ENCODE measurements at regions not wholly inside any gene's neighbourhood (a gene's known extent, or its start where the extent isn't known, plus 50 kb on each side); places are given as distances from the start of the nearest gene placed in this dataset.
"Not testable (repeated sequence)": the region's sequence is repeated elsewhere in the genome, so short reads cannot be mapped to it uniquely, and the experiment has no call there.

DNA sequence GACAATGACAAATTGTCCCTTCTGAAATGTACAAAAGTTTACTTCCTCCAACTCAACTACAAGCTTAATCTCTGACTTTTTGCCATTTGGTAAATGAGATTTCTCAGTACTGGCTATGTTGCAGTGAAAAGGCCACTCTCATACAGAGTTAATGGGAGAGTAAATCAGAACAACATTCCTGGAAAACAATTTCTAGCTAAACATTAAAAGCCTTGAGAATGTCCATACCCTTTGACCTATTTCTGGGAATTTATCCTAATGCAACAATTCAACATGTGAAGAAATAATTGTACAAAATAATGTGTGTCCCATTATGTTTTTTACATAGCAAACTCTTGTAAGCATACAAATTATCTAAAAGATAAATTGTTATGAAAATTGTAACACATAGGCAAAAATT is 56.3 kb upstream of the SPEF2 start:
- TF ChIP-seq SPI1 (IDR thresholded peaks at IDR 0.05; ENCODE audit: low read depth, low read length) (no peak), POLR2AphosphoS5 (IDR thresholded peaks at IDR 0.05; ENCODE audit: low read depth, low read length) (no peak), POLR2A (IDR thresholded peaks at IDR 0.05; ENCODE audit: low read depth, low read length) (no peak), TAF1 (IDR thresholded peaks at IDR 0.05; ENCODE audit: low read depth, low read length) (no peak), POU2F2 (IDR thresholded peaks at IDR 0.05; ENCODE audit: low read depth, low read length) (no peak), PAX5 (IDR thresholded peaks at IDR 0.05; ENCODE audit: insufficient read depth, low read length, severe bottlenecking) (no peak)
- DNase-seq (ENCODE audit: insufficient read length, low spot score), result no peak
- FAIRE-seq, result no peak

DNA sequence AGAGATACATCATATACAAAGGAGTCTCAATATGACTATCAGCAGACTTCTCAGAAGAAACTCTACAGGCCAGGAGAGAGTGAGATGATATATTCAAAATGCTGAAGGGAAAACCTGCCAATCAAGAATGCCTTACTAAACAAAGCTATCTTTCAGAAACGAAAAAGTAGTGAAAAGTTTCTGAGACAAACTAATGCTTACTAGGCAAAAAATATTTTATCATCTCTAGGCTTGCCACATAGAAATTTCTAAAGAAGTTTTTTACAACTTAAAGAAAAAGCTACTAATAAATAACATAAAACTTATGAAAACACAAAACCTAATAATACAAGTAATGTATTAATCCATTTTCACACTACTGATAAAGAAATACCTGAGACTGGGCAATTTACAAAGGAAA is 59.9 kb upstream of the SPEF2 start:
- no peak for TF ChIP-seq POLR2AphosphoS5 (IDR thresholded peaks at IDR 0.05; ENCODE audit: low read depth, low read length)
- TF ChIP-seq SPI1 (IDR thresholded peaks at IDR 0.05; ENCODE audit: low read depth, low read length), result no peak
- no peak for TF ChIP-seq TAF1 (IDR thresholded peaks at IDR 0.05; ENCODE audit: low read depth, low read length)
- TF ChIP-seq POU2F2 (IDR thresholded peaks at IDR 0.05; ENCODE audit: low read depth, low read length), result no peak
- TF ChIP-seq POLR2A (IDR thresholded peaks at IDR 0.05; ENCODE audit: low read depth, low read length), result no peak
- no peak for TF ChIP-seq PAX5 (IDR thresholded peaks at IDR 0.05; ENCODE audit: insufficient read depth, low read length, severe bottlenecking)
- DNase-seq (ENCODE audit: insufficient read length, low spot score) (no peak), FAIRE-seq (no peak)

GRCh38 chr5:35557199-35557598 is 60.5 kb upstream of the SPEF2 start:
- DNase-seq (ENCODE audit: insufficient read length, low spot score) (no peak), FAIRE-seq (no peak)
- TF ChIP-seq PAX5 (IDR thresholded peaks at IDR 0.05; ENCODE audit: insufficient read depth, low read length, severe bottlenecking) (no peak), TAF1 (IDR thresholded peaks at IDR 0.05; ENCODE audit: low read depth, low read length) (no peak), POLR2AphosphoS5 (IDR thresholded peaks at IDR 0.05; ENCODE audit: low read depth, low read length) (no peak), POU2F2 (IDR thresholded peaks at IDR 0.05; ENCODE audit: low read depth, low read length) (no peak), POLR2A (IDR thresholded peaks at IDR 0.05; ENCODE audit: low read depth, low read length) (no peak), SPI1 (IDR thresholded peaks at IDR 0.05; ENCODE audit: low read depth, low read length) (no peak)

GRCh38 chr5:35554016-35554415 is 63.6 kb upstream of the SPEF2 start:
- TF ChIP-seq POLR2A (IDR thresholded peaks at IDR 0.05; ENCODE audit: low read depth, low read length) (no peak), SPI1 (IDR thresholded peaks at IDR 0.05; ENCODE audit: low read depth, low read length) (no peak), POLR2AphosphoS5 (IDR thresholded peaks at IDR 0.05; ENCODE audit: low read depth, low read length) (no peak), POU2F2 (IDR thresholded peaks at IDR 0.05; ENCODE audit: low read depth, low read length) (no peak), PAX5 (IDR thresholded peaks at IDR 0.05; ENCODE audit: insufficient read depth, low read length, severe bottlenecking) (no peak), TAF1 (IDR thresholded peaks at IDR 0.05; ENCODE audit: low read depth, low read length) (no peak)
- FAIRE-seq (no peak), DNase-seq (ENCODE audit: insufficient read length, low spot score) (no peak)

- DNase-seq (ENCODE audit: insufficient read length, low spot score), result no peak
- FAIRE-seq, result no peak
- TF ChIP-seq POLR2A (IDR thresholded peaks at IDR 0.05; ENCODE audit: low read depth, low read length) (no peak), PAX5 (IDR thresholded peaks at IDR 0.05; ENCODE audit: insufficient read depth, low read length, severe bottlenecking) (no peak), POU2F2 (IDR thresholded peaks at IDR 0.05; ENCODE audit: low read depth, low read length) (no peak), POLR2AphosphoS5 (IDR thresholded peaks at IDR 0.05; ENCODE audit: low read depth, low read length) (no peak), TAF1 (IDR thresholded peaks at IDR 0.05; ENCODE audit: low read depth, low read length) (no peak), SPI1 (IDR thresholded peaks at IDR 0.05; ENCODE audit: low read depth, low read length) (no peak)
These were observed 72.5 kb upstream of the SPEF2 start for GRCh38 chr5:35545190-35545589.

- DNase-seq (ENCODE audit: insufficient read length, low spot score) (no peak), FAIRE-seq (no peak)
- TF ChIP-seq POU2F2 (IDR thresholded peaks at IDR 0.05; ENCODE audit: low read depth, low read length), result no peak
- no peak for TF ChIP-seq TAF1 (IDR thresholded peaks at IDR 0.05; ENCODE audit: low read depth, low read length)
- TF ChIP-seq PAX5 (IDR thresholded peaks at IDR 0.05; ENCODE audit: insufficient read depth, low read length, severe bottlenecking), result no peak
These were observed 74.3 kb upstream of the SPEF2 start for GRCh38 chr5:35543408-35543807.

GRCh38 chr5:35540002-35540401 is 77.7 kb upstream of the SPEF2 start:
- no peak for DNase-seq (ENCODE audit: insufficient read length, low spot score)
- no peak for FAIRE-seq
- no peak for TF ChIP-seq TAF1 (IDR thresholded peaks at IDR 0.05; ENCODE audit: low read depth, low read length)
- no peak for TF ChIP-seq POLR2A (IDR thresholded peaks at IDR 0.05; ENCODE audit: low read depth, low read length)
- TF ChIP-seq POU2F2 (IDR thresholded peaks at IDR 0.05; ENCODE audit: low read depth, low read length), result no peak
- TF ChIP-seq PAX5 (IDR thresholded peaks at IDR 0.05; ENCODE audit: insufficient read depth, low read length, severe bottlenecking), result no peak
- no peak for TF ChIP-seq POLR2AphosphoS5 (IDR thresholded peaks at IDR 0.05; ENCODE audit: low read depth, low read length)
- TF ChIP-seq SPI1 (IDR thresholded peaks at IDR 0.05; ENCODE audit: low read depth, low read length), result no peak

- FAIRE-seq, result no peak
- TF ChIP-seq POU2F2 (IDR thresholded peaks at IDR 0.05; ENCODE audit: low read depth, low read length), result no peak
- TF ChIP-seq POLR2A (IDR thresholded peaks at IDR 0.05; ENCODE audit: low read depth, low read length), result no peak
- TF ChIP-seq POLR2AphosphoS5 (IDR thresholded peaks at IDR 0.05; ENCODE audit: low read depth, low read length), result no peak
- no peak for TF ChIP-seq TAF1 (IDR thresholded peaks at IDR 0.05; ENCODE audit: low read depth, low read length)
- TF ChIP-seq SPI1 (IDR thresholded peaks at IDR 0.05; ENCODE audit: low read depth, low read length), result no peak
- no peak for TF ChIP-seq PAX5 (IDR thresholded peaks at IDR 0.05; ENCODE audit: insufficient read depth, low read length, severe bottlenecking)
- no peak for DNase-seq (ENCODE audit: insufficient read length, low spot score)
These were observed 79.3 kb upstream of the SPEF2 start for GRCh38 chr5:35538198-35538931.

DNA sequence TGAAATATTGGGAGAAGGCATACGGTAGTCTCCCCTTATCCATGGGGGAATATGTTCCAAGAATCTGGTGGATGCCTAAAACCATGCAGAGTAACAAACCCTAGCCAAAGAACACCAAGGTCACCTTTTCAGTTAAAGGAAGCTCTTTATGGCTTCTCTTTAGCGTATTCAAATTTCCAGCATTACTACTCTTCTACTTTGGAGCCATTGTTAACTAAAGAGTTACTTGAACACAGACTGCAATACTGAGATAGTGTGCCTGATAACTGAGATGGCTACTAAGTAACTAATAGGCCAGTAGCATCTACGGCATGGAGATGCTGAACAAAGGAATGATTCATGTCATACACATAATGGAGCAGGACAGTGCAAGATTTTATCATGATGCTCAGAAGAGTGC is 84.5 kb upstream of the SPEF2 start:
- DNase-seq (ENCODE audit: insufficient read length, low spot score) (no peak), FAIRE-seq (no peak)

GRCh38 chr5:35531553-35531952 is 86.1 kb upstream of the SPEF2 start:
- not testable (repeated sequence) for FAIRE-seq; DNase-seq (ENCODE audit: insufficient read length, low spot score)

More for the DNA sequence above, 84.5 kb upstream of the SPEF2 start:
- TF ChIP-seq POU2F2 (IDR thresholded peaks at IDR 0.05; ENCODE audit: low read depth, low read length), result no peak
- no peak for TF ChIP-seq SPI1 (IDR thresholded peaks at IDR 0.05; ENCODE audit: low read depth, low read length)
- TF ChIP-seq PAX5 (IDR thresholded peaks at IDR 0.05; ENCODE audit: insufficient read depth, low read length, severe bottlenecking), result no peak
- TF ChIP-seq POLR2A (IDR thresholded peaks at IDR 0.05; ENCODE audit: low read depth, low read length), result no peak
- no peak for TF ChIP-seq TAF1 (IDR thresholded peaks at IDR 0.05; ENCODE audit: low read depth, low read length)
- TF ChIP-seq POLR2AphosphoS5 (IDR thresholded peaks at IDR 0.05; ENCODE audit: low read depth, low read length), result no peak

All from GM12891 (cell line).